ENCODE measurements at regions not wholly inside any gene's neighbourhood (a gene's known extent, or its start where the extent isn't known, plus 50 kb on each side); places are given as distances from the start of the nearest gene placed in this dataset.

DNA sequence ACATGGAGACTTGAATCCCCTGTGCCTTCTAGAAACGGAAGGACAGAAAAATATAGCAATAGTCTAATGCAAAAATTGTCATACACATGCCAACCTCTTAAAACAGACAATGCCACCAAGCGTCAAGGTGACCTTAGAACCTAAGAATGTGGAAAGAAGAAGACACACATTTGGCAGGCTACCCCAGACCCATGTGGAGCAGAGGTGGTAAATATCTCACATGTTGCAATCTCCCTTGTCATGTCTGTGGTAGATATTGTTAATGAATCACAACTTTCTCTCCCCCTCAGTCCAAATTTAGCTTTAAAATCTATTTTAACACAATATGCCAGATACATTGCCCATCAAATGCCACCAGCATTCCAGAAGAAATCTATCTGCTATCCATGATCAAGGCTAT, 137.4 kb downstream of the HNMT start:
- Histone ChIP-seq H3K4me3 (no peak overlapping the region), H3K27ac (no peak overlapping the region), H3K9me3 (no peaks in the 10 kb centered on the region), H3K4me1 (peaks cover 4% of the 10 kb centered on the region), H3K4me2 (no peak overlapping the region)
- TF ChIP-seq GATA3 (IDR thresholded peaks at IDR 0.05; ENCODE audit: borderline replicate concordance) (no peak), TFCP2L1 (CRISPR knock-in tag; IDR thresholded peaks at IDR 0.05) (no peak)
- TF ChIP-seq, protein P1, sequence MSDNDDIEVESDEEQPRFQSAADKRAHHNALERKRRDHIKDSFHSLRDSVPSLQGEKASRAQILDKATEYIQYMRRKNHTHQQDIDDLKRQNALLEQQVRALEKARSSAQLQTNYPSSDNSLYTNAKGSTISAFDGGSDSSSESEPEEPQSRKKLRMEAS (IDR thresholded peaks at IDR 0.05) = no peak
- ChIA-PET POLR2A (no interaction called here), CTCF (interaction anchor here (2.8 kb wide), 1 partner anchor 10 kb away, joined by 10 read pairs; no protein-coding TSS in a partner anchor)
- no peak for ATAC-seq
- DNase-seq (ENCODE audit: low read depth in 1 of 2, low spot score in 1 of 2) = no peak
- WGBS (ENCODE audit: missing lambda C conversion rate) = 83% methylated on average over 2 of the region's 2 CpGs
- FAIRE-seq = no peak

DNA sequence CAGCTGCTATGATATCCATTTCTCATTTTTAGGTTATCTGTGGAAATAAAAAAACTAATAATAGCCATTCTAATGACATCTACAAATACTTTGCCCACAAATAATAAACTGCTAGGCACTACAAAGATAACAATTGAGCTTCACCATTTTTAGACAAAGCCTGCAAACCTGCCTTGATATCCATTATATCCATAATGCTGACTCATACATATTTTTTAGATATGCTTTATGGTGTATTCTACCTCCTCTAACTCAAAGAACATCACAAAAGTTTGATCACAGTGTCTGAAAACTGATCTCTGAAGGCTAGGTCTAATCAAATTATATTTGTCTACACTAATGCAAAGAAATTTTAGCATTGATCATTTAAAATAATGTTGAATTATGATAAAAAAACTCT, 138.4 kb downstream of the HNMT start:
- POLR2A ChIA-PET = no interaction called here
- ATAC-seq (no peak), DNase-seq (ENCODE audit: low read depth in 1 of 2, low spot score in 1 of 2) (no peak), FAIRE-seq (no peak)
- Histone ChIP-seq H3K4me3 (no peak overlapping the region), H3K4me2 (no peak overlapping the region), H3K27ac (no peak overlapping the region), H3K9me3 (no peaks in the 10 kb centered on the region), H3K4me1 (peaks cover 12% of the 10 kb centered on the region)
- TF ChIP-seq MAFK (IDR thresholded peaks at IDR 0.05; ENCODE audit: partially characterized antibody) (peak; percentile 88), FOXS1 (CRISPR knock-in tag; IDR thresholded peaks at IDR 0.05) (no peak)
- CTCF ChIA-PET = interaction anchor here (2.8 kb wide), 1 partner anchor 11 kb away, joined by 10 read pairs; no protein-coding TSS in a partner anchor

- H3K9me3 ChIP-seq = no peaks in the 10 kb centered on the region
- DNase-seq (ENCODE audit: low read depth in 1 of 2, low spot score in 1 of 2) (no peak), FAIRE-seq (no peak), ATAC-seq (no peak)
- POLR2A ChIA-PET = no interaction called here
- H3K27ac ChIP-seq = no peak overlapping the region
- TF ChIP-seq MYC (IDR thresholded peaks at IDR 0.05; ENCODE audit: borderline replicate concordance, low read length) = no peak
- TF ChIP-seq, protein P2, sequence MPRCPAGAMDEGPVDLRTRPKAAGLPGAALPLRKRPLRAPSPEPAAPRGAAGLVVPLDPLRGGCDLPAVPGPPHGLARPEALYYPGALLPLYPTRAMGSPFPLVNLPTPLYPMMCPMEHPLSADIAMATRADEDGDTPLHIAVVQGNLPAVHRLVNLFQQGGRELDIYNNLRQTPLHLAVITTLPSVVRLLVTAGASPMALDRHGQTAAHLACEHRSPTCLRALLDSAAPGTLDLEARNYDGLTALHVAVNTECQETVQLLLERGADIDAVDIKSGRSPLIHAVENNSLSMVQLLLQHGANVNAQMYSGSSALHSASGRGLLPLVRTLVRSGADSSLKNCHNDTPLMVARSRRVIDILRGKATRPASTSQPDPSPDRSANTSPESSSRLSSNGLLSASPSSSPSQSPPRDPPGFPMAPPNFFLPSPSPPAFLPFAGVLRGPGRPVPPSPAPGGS (IDR thresholded peaks at IDR 0.05) = no peak
- no peak for TF ChIP-seq TP53 (CRISPR knock-in tag; IDR thresholded peaks at IDR 0.05)
- no peak for TF ChIP-seq HMGXB4 (CRISPR knock-in tag; IDR thresholded peaks at IDR 0.05; ENCODE audit: borderline replicate concordance)
- TF ChIP-seq TFCP2L1 (CRISPR knock-in tag; IDR thresholded peaks at IDR 0.05) = no peak
- no peak for TF ChIP-seq ZSCAN20 (CRISPR knock-in tag; IDR thresholded peaks at IDR 0.05)
- no peak for TF ChIP-seq KDM5A (IDR thresholded peaks at IDR 0.05)
- TF ChIP-seq JUN (IDR thresholded peaks at IDR 0.05) = no peak
- no peak for TF ChIP-seq REST (IDR thresholded peaks at IDR 0.05)
- no peak for TF ChIP-seq CHD2 (IDR thresholded peaks at IDR 0.05; ENCODE audit: low read length, partially characterized antibody)
- no peak for TF ChIP-seq EHMT2 (IDR thresholded peaks at IDR 0.05; ENCODE audit: low read depth)
- H3K4me2 ChIP-seq = no peak overlapping the region
- 97% methylated on average over 1 of the region's 1 CpG for WGBS (ENCODE audit: missing lambda C conversion rate)
- peaks cover 17% of the 10 kb centered on the region for H3K4me1 ChIP-seq
- CTCF ChIA-PET = interaction anchor here (2.8 kb wide), 1 partner anchor 12 kb away, joined by 10 read pairs; no protein-coding TSS in a partner anchor
- no peak overlapping the region for H3K4me3 ChIP-seq
These were observed 138.9 kb downstream of the HNMT start for GRCh38 chr2:138103156-138103555.

All from A549 (cell line).